Mesenchymal stem cell (in vitro differentiated cells and primary cell): ENCODE measurements at regions not wholly inside any gene's neighbourhood (a gene's known extent, or its start where the extent isn't known, plus 50 kb on each side); places are given as distances from the start of the nearest gene placed in this dataset.
A peak's percentile ranks its signal among the peaks of the same experiment; 100 is the strongest.

Experiments used
- DNase-seq: peaks from one replicate; pipeline ENCODE4 v3.0.0-alpha.2; 2013
- H2AFZ ChIP-seq: one replicate; pipeline ENCODE4 v1.6.1; 2013; ENCODE audit warnings: low read depth, mild to moderate bottlenecking, control low read depth, inconsistent platforms, low read length, moderate library complexity
- H2AK5ac ChIP-seq: 2 replicates; pipeline ENCODE4 v1.6.1; 2013; ENCODE audit warnings: low read length, moderate library complexity, mild to moderate bottlenecking, inconsistent platforms; ENCODE audit not compliant: severe bottlenecking
- H2BK120ac ChIP-seq: one replicate; pipeline ENCODE4 v1.6.1; 2013; ENCODE audit warnings: low read depth, mild to moderate bottlenecking, inconsistent platforms, low read length, moderate library complexity
- H2BK12ac ChIP-seq, 2 experiments: one replicate each; pipeline ENCODE4 v1.6.1; 2013; ENCODE audit warnings: inconsistent platforms in 2 of 2, low read length in 2 of 2, mild to moderate bottlenecking in 2 of 2, moderate library complexity in 2 of 2, control low read depth in 1 of 2
- H2BK15ac ChIP-seq: one replicate; pipeline ENCODE4 v1.6.1; 2013; ENCODE audit warnings: mild to moderate bottlenecking, low read depth, inconsistent platforms; ENCODE audit not compliant: poor library complexity, severe bottlenecking
- H2BK5ac ChIP-seq: 2 replicates; pipeline ENCODE4 v1.6.1; 2013; ENCODE audit warnings: low read depth, mild to moderate bottlenecking, low read length, control low read depth, inconsistent platforms; ENCODE audit not compliant: poor library complexity, severe bottlenecking
- H3K14ac ChIP-seq, 2 experiments: one replicate each; pipeline ENCODE4 v1.6.1; 2013; ENCODE audit warnings: inconsistent platforms in 2 of 2, low read length in 2 of 2, control low read depth in 1 of 2, mild to moderate bottlenecking in 1 of 2, moderate library complexity in 1 of 2
- H3K18ac ChIP-seq, 2 experiments: one replicate each; pipeline ENCODE4 v1.6.1; 2013; ENCODE audit warnings: inconsistent platforms in 2 of 2, low read length in 2 of 2, control low read depth in 1 of 2, low read depth in 1 of 2, mild to moderate bottlenecking in 1 of 2
- H3K23ac ChIP-seq, 2 experiments: one replicate each; pipeline ENCODE4 v1.6.1; 2013; ENCODE audit warnings: inconsistent platforms in 2 of 2, low read length in 2 of 2, mild to moderate bottlenecking in 2 of 2, moderate library complexity in 2 of 2, control low read depth in 1 of 2
- H3K27ac ChIP-seq: 2 replicates; pipeline ENCODE4 v1.5.1; 2013; ENCODE audit warnings: mild to moderate bottlenecking, moderate library complexity, low read length, control low read depth, inconsistent platforms; ENCODE audit not compliant: poor library complexity, severe bottlenecking
- H3K27me3 ChIP-seq, 2 experiments: 2 replicates each; pipeline versions ENCODE4 v1.6.1 to v1.7.0; 2013; ENCODE audit warnings: low read length in 2 of 2, mild to moderate bottlenecking in 2 of 2, moderate library complexity in 2 of 2, control low read depth in 1 of 2, inconsistent platforms in 1 of 2; ENCODE audit not compliant: control insufficient read depth in 1 of 2, insufficient read depth in 1 of 2
- H3K36me3 ChIP-seq, 2 experiments: 2 replicates each; pipeline versions ENCODE4 v1.6.1 to v1.7.0; 2013; ENCODE audit warnings: low read length in 2 of 2, control low read depth in 1 of 2, inconsistent platforms in 1 of 2, low read depth in 1 of 2, mild to moderate bottlenecking in 1 of 2; ENCODE audit not compliant: insufficient read depth in 2 of 2, control insufficient read depth in 1 of 2
- H3K4ac ChIP-seq, 2 experiments: one replicate each; pipeline ENCODE4 v1.6.1; 2013; ENCODE audit warnings: inconsistent platforms in 2 of 2, low read length in 2 of 2, mild to moderate bottlenecking in 2 of 2, moderate library complexity in 2 of 2, control low read depth in 1 of 2, low read depth in 1 of 2
- H3K4me1 ChIP-seq: 2 replicates; pipeline ENCODE4 v1.6.1; 2013; ENCODE audit warnings: low read depth, low read length, control low read depth; ENCODE audit not compliant: control insufficient read depth, insufficient read depth
- H3K4me2 ChIP-seq: 2 replicates; pipeline ENCODE4 v1.6.1; 2013; ENCODE audit warnings: low read length, mild to moderate bottlenecking, inconsistent platforms; ENCODE audit not compliant: poor library complexity, severe bottlenecking
- H3K4me3 ChIP-seq, 2 experiments: 2 replicates each; pipeline versions ENCODE4 v1.5.1 to v1.7.0; 2013; ENCODE audit warnings: low read length in 2 of 2, mild to moderate bottlenecking in 2 of 2, control low read depth in 1 of 2, low read depth in 1 of 2; ENCODE audit not compliant: insufficient read depth in 1 of 2
- H3K79me1 ChIP-seq: replicated peaks from 2 replicates; pipeline ENCODE4 v1.6.1; 2013; ENCODE audit warnings: mild to moderate bottlenecking, control low read depth, low read length, inconsistent platforms; ENCODE audit not compliant: poor library complexity, severe bottlenecking
- H3K9ac ChIP-seq: 2 replicates; pipeline ENCODE4 v1.7.0; 2013; ENCODE audit warnings: mild to moderate bottlenecking, low read length, moderate library complexity
- H3K9me3 ChIP-seq: 2 replicates; pipeline ENCODE4 v1.7.0; 2013; ENCODE audit warnings: mild to moderate bottlenecking, low read length; ENCODE audit not compliant: control insufficient read depth
- H4K8ac ChIP-seq: one replicate; pipeline ENCODE4 v1.6.1; 2013; ENCODE audit warnings: inconsistent platforms, mild to moderate bottlenecking, low read length, moderate library complexity
- H4K91ac ChIP-seq: one replicate; pipeline ENCODE4 v1.6.1; 2013; ENCODE audit warnings: mild to moderate bottlenecking, low read length, inconsistent platforms
- WGBS: methylation state at CpG from one replicate; pipeline ENCODE4 v1.1.7; 2013; ENCODE audit warnings: mixed read lengths; 5-methylcytosine and 5-hydroxymethylcytosine counted together

DNA sequence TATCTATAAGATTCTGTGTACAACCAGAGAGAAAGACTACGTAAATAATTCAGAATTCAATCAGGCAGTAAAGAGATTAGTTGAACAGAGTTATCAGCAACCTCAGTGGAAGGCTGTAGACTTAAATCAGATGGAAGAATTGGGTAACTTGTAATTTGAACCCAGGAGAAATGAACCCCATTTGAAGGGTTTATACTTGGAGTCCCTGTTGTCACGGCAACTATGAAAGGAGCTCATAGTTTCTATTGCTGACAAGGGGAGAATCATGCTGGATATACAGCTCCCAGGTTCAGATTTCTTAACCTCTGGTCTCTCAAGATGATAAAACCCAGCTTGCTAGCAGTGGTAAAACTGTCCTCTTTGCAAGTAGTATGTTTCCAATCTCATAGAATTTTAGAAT is 54.4 kb upstream of the BMP4 start:
- Histone ChIP-seq H3K27ac (no peak overlapping the region), H2BK15ac (no peak overlapping the region), H3K4me1 (no peaks in the 10 kb centered on the region), H3K9me3 (no peaks in the 10 kb centered on the region), H4K8ac (no peak overlapping the region), H3K4ac (no peak overlapping the region), H2BK12ac (no peak overlapping the region), H3K36me3 (no peaks in the 10 kb centered on the region), H2AFZ (no peak overlapping the region), H3K23ac (no peak overlapping the region), H3K4me3 (no peak overlapping the region), H3K4me2 (no peak overlapping the region), H2AK5ac (no peak overlapping the region), H3K9ac (no peak overlapping the region), H3K79me1 (no peaks in the 10 kb centered on the region), H3K18ac (no peak overlapping the region), H3K14ac (no peak overlapping the region), H4K91ac (no peak overlapping the region), H2BK5ac (no peak overlapping the region), H2BK120ac (no peak overlapping the region), H3K27me3 (peaks cover 0 to 6% of the 10 kb centered on the region in 2 experiments)
- DNase-seq: peak; percentile 11
- 88% methylated on average over 2 of the region's 2 CpGs for WGBS

DNA sequence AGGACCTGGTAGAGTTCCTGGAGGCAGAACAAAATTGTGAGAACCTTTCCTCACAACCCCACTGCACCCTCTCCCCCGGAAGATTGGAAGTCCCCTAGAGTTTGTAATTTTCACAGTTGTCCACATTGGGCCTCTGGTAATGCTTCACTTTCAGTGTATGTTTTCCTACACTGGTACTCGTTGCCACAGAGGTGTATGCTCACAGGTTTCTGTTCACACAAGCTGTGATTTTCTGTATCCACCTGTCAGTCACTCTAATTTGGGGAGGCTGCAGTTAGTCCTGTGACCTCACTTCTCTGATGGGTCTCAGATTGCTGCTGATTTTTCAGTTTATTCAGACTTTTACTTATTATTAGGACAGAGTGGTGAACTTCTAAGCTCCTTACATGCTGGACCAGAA is 66.4 kb upstream of the BMP4 start:
- Histone ChIP-seq H3K27me3 (no peaks in the 10 kb centered on the region), H3K14ac (no peak overlapping the region), H2AFZ (no peak overlapping the region), H3K9me3 (no peaks in the 10 kb centered on the region), H4K8ac (no peak overlapping the region), H3K27ac (no peak overlapping the region), H3K9ac (no peak overlapping the region), H3K79me1 (no peaks in the 10 kb centered on the region), H3K4me2 (no peak overlapping the region), H3K4me1 (no peaks in the 10 kb centered on the region), H2BK15ac (no peak overlapping the region), H2AK5ac (no peak overlapping the region), H4K91ac (no peak overlapping the region), H2BK12ac (no peak overlapping the region), H2BK120ac (no peak overlapping the region), H3K4me3 (no peak overlapping the region), H3K18ac (no peak overlapping the region), H3K4ac (no peak overlapping the region), H3K23ac (no peak overlapping the region), H2BK5ac (no peak overlapping the region), H3K36me3 (no peaks in the 10 kb centered on the region)
- no peak for DNase-seq
- WGBS: 94% methylated on average over 2 of the region's 2 CpGs

DNA sequence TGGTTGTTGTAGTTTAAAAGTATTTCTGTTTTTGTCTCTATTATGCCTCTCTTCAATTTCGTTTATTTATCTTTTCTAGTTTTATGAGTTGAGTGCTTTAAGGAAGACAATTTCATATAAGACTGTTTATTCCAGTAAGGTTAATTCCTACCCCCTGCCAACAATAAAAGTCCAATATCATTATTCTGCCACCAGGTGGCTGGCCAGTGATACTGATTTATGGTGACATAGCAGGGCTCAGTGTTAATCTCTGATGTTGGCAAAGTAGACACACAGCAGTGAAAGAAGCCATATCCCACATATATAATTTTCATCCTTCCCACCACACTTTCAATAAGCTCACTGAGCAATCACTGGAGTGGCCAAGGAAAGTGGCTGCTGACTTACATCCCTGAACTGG is 69.0 kb upstream of the BMP4 start:
- no peak overlapping the region for H3K18ac ChIP-seq
- H3K27me3 ChIP-seq: no peaks in the 10 kb centered on the region
- no peak overlapping the region for H4K91ac ChIP-seq
- no CpG with 5 or more reads among the region's 1 CpG for WGBS
- H2BK12ac ChIP-seq: no peak overlapping the region
- H2BK15ac ChIP-seq: no peak overlapping the region
- no peaks in the 10 kb centered on the region for H3K36me3 ChIP-seq
- no peak overlapping the region for H3K4me2 ChIP-seq
- no peak overlapping the region for H3K4ac ChIP-seq
- no peaks in the 10 kb centered on the region for H3K79me1 ChIP-seq
- H3K4me1 ChIP-seq: no peaks in the 10 kb centered on the region
- H3K14ac ChIP-seq: no peak overlapping the region
- H3K9me3 ChIP-seq: no peaks in the 10 kb centered on the region
- no peak overlapping the region for H2BK120ac ChIP-seq
- no peak overlapping the region for H3K4me3 ChIP-seq
- no peak overlapping the region for H2AK5ac ChIP-seq
- H2BK5ac ChIP-seq: no peak overlapping the region
- DNase-seq: peak; percentile 6
- no peak overlapping the region for H2AFZ ChIP-seq
- H3K9ac ChIP-seq: no peak overlapping the region
- no peak overlapping the region for H3K23ac ChIP-seq
- no peak overlapping the region for H3K27ac ChIP-seq
- no peak overlapping the region for H4K8ac ChIP-seq

DNA sequence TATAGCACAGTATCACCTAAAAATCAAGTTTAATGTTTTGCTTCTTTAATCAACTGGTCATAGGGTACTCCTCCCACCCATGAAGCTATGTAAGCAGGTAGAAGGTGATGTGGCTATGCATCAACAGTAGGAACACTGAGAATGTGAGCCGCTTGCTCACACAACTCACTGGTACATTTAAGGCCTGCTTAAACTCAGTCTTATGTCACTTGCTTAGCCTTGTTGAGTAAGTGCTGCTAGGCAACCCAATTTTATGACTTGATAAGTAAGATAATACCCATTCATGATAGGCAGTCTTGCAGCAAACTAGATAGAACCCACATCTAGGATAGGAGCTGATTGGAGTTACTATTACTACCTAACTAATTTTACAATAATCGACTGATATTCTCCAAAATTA is 70.0 kb upstream of the BMP4 start:
- Histone ChIP-seq H3K23ac (no peak overlapping the region), H3K18ac (no peak overlapping the region), H3K27ac (no peak overlapping the region), H3K4me1 (no peaks in the 10 kb centered on the region), H2BK5ac (no peak overlapping the region), H2BK15ac (no peak overlapping the region), H3K79me1 (no peaks in the 10 kb centered on the region), H2BK120ac (no peak overlapping the region), H3K4me2 (no peak overlapping the region), H3K9me3 (no peaks in the 10 kb centered on the region), H3K27me3 (no peaks in the 10 kb centered on the region), H3K36me3 (no peaks in the 10 kb centered on the region), H2AK5ac (no peak overlapping the region), H4K91ac (no peak overlapping the region), H2BK12ac (no peak overlapping the region), H4K8ac (no peak overlapping the region), H3K4me3 (no peak overlapping the region), H3K14ac (no peak overlapping the region), H3K9ac (no peak overlapping the region), H2AFZ (no peak overlapping the region), H3K4ac (no peak overlapping the region)
- DNase-seq: peak; percentile 4
- 88% methylated on average over 1 of the region's 2 CpGs for whole genome bisulfite sequencing
